ENCODE measurements at regions not wholly inside any gene's neighbourhood (a gene's known extent, or its start where the extent isn't known, plus 50 kb on each side); places are given as distances from the start of the nearest gene placed in this dataset.

- DNase-seq (ENCODE audit: low read depth, low spot score): no peak
- H3K4me3 ChIP-seq (ENCODE audit: control insufficient read depth in 2 of 3, extremely low read depth in 1 of 3, insufficient read depth in 2 of 3, low read depth in 1 of 3, low read length in 3 of 3): no peak overlapping the region
- no peak for FAIRE-seq
- H3K9me1 ChIP-seq (ENCODE audit: control insufficient read depth, extremely low read depth, insufficient read depth, low read length): no peaks in the 10 kb centered on the region
- no peak for TF ChIP-seq EZH2 (IDR thresholded peaks at IDR 0.05; ENCODE audit: low read length)
- TF ChIP-seq CTCF (optimal IDR thresholded peaks at IDR 0.05 in 1 of 3, IDR thresholded peaks at IDR 0.05 in 1 of 3, conservative IDR thresholded peaks at IDR 0.05 in 1 of 3; ENCODE audit: extremely low read depth in 1 of 3, insufficient read depth in 2 of 3, low read length in 3 of 3): no peak
- H3K4me2 ChIP-seq (ENCODE audit: control insufficient read depth, extremely low read depth, insufficient read depth, low read depth, low read length): no peak overlapping the region
- peaks cover 17% of the 10 kb centered on the region for H3K4me1 ChIP-seq (ENCODE audit: control insufficient read depth, extremely low read depth, insufficient read depth, low read length)
- H3K79me2 ChIP-seq (ENCODE audit: control insufficient read depth, insufficient read depth, low read length): no peaks in the 10 kb centered on the region
- no peaks in the 10 kb centered on the region for H3K36me3 ChIP-seq (ENCODE audit: control insufficient read depth in 2 of 2, extremely low read depth in 1 of 2, insufficient read depth in 2 of 2, low read length in 2 of 2)
- no peak overlapping the region for H3K9ac ChIP-seq (ENCODE audit: control insufficient read depth, extremely low read depth, insufficient read depth, low read length)
- dilution Hi-C loops (cut with MboI; ENCODE audit: extremely low pct_ligation_motif_present, low sequenced_read_pairs): no loop called here
- H4K20me1 ChIP-seq (ENCODE audit: control insufficient read depth, extremely low read depth, insufficient read depth, low read length): no peaks in the 10 kb centered on the region
- H3K9me3 ChIP-seq (ENCODE audit: control insufficient read depth, low read depth, low read length): no peaks in the 10 kb centered on the region
- H3K27ac ChIP-seq (ENCODE audit: control insufficient read depth, insufficient read depth, low read length): no peak overlapping the region
- no peak overlapping the region for H2AFZ ChIP-seq (ENCODE audit: control insufficient read depth, low read length)
- no peaks in the 10 kb centered on the region for H3K27me3 ChIP-seq (ENCODE audit: control insufficient read depth, extremely low read depth, insufficient read depth, low read length)
Observed at GRCh38 chr15:91383532-91383931, 283.5 kb downstream of the SV2B start.

GRCh38 chr15:91384189-91384730 is 284.2 kb downstream of the SV2B start:
- Histone ChIP-seq H3K27me3 (ENCODE audit: control insufficient read depth, extremely low read depth, insufficient read depth, low read length) (no peaks in the 10 kb centered on the region), H2AFZ (ENCODE audit: control insufficient read depth, low read length) (no peak overlapping the region), H3K9ac (ENCODE audit: control insufficient read depth, extremely low read depth, insufficient read depth, low read length) (no peak overlapping the region), H3K4me1 (ENCODE audit: control insufficient read depth, extremely low read depth, insufficient read depth, low read length) (peaks cover 17% of the 10 kb centered on the region), H3K4me3 (ENCODE audit: control insufficient read depth in 2 of 3, extremely low read depth in 1 of 3, insufficient read depth in 2 of 3, low read depth in 1 of 3, low read length in 3 of 3) (no peak overlapping the region), H3K9me3 (ENCODE audit: control insufficient read depth, low read depth, low read length) (no peaks in the 10 kb centered on the region), H3K79me2 (ENCODE audit: control insufficient read depth, insufficient read depth, low read length) (no peaks in the 10 kb centered on the region), H3K36me3 (ENCODE audit: control insufficient read depth in 2 of 2, extremely low read depth in 1 of 2, insufficient read depth in 2 of 2, low read length in 2 of 2) (no peaks in the 10 kb centered on the region), H3K4me2 (ENCODE audit: control insufficient read depth, extremely low read depth, insufficient read depth, low read depth, low read length) (no peak overlapping the region), H3K9me1 (ENCODE audit: control insufficient read depth, extremely low read depth, insufficient read depth, low read length) (no peaks in the 10 kb centered on the region), H3K27ac (ENCODE audit: control insufficient read depth, insufficient read depth, low read length) (no peak overlapping the region), H4K20me1 (ENCODE audit: control insufficient read depth, extremely low read depth, insufficient read depth, low read length) (no peaks in the 10 kb centered on the region)
- DNase-seq (ENCODE audit: low read depth, low spot score) (no peak), FAIRE-seq (no peak)
- TF ChIP-seq EZH2 (IDR thresholded peaks at IDR 0.05; ENCODE audit: low read length) (no peak), CTCF (optimal IDR thresholded peaks at IDR 0.05 in 1 of 3, IDR thresholded peaks at IDR 0.05 in 1 of 3, conservative IDR thresholded peaks at IDR 0.05 in 1 of 3; ENCODE audit: extremely low read depth in 1 of 3, insufficient read depth in 2 of 3, low read length in 3 of 3) (no peak)
- dilution Hi-C loops (cut with MboI; ENCODE audit: extremely low pct_ligation_motif_present, low sequenced_read_pairs): no loop called here

All from keratinocyte (primary cell).